ENCODE measurements at regions not wholly inside any gene's neighbourhood (a gene's known extent, or its start where the extent isn't known, plus 50 kb on each side); places are given as distances from the start of the nearest gene placed in this dataset.
A peak's percentile ranks its signal among the peaks of the same experiment; 100 is the strongest.

DNA sequence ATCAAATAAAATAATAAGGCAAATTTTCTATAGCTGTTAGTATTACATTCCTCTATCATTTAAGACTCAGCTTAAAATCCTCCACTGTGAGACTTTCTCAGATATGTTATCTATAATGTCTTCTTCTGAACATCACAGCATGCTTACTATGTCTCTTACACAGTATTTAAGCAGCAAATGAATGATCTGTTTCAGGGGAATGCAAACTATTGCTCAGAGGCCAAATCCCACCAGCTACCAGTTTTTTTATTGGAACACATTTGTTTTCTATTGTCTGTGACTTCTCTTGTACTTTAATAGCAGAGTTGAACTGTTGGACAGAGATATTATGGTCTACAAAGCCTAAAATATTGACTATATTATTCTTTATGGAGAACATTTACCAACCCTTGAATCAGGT is 59.6 kb downstream of the C3orf38 start:
- H3K4me3 ChIP-seq (replicated peaks; ENCODE audit: insufficient read depth, low read length), result no peak overlapping the region
- no peak overlapping the region for H3K27ac ChIP-seq (replicated peaks)
- DNase-seq (ENCODE audit: low read depth in 1 of 2, low spot score in 1 of 2), result no peak
- H3K27me3 ChIP-seq (ENCODE audit: insufficient read depth, poor library complexity, severe bottlenecking), result no peaks in the 10 kb centered on the region
- no peak for TF ChIP-seq POLR2AphosphoS5 (IDR thresholded peaks at IDR 0.05; ENCODE audit: low read depth)
- TF ChIP-seq, protein P1, sequence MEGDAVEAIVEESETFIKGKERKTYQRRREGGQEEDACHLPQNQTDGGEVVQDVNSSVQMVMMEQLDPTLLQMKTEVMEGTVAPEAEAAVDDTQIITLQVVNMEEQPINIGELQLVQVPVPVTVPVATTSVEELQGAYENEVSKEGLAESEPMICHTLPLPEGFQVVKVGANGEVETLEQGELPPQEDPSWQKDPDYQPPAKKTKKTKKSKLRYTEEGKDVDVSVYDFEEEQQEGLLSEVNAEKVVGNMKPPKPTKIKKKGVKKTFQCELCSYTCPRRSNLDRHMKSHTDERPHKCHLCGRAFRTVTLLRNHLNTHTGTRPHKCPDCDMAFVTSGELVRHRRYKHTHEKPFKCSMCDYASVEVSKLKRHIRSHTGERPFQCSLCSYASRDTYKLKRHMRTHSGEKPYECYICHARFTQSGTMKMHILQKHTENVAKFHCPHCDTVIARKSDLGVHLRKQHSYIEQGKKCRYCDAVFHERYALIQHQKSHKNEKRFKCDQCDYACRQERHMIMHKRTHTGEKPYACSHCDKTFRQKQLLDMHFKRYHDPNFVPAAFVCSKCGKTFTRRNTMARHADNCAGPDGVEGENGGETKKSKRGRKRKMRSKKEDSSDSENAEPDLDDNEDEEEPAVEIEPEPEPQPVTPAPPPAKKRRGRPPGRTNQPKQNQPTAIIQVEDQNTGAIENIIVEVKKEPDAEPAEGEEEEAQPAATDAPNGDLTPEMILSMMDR (IDR thresholded peaks at IDR 0.05; ENCODE audit: insufficient read depth, low read length), result no peak

DNA sequence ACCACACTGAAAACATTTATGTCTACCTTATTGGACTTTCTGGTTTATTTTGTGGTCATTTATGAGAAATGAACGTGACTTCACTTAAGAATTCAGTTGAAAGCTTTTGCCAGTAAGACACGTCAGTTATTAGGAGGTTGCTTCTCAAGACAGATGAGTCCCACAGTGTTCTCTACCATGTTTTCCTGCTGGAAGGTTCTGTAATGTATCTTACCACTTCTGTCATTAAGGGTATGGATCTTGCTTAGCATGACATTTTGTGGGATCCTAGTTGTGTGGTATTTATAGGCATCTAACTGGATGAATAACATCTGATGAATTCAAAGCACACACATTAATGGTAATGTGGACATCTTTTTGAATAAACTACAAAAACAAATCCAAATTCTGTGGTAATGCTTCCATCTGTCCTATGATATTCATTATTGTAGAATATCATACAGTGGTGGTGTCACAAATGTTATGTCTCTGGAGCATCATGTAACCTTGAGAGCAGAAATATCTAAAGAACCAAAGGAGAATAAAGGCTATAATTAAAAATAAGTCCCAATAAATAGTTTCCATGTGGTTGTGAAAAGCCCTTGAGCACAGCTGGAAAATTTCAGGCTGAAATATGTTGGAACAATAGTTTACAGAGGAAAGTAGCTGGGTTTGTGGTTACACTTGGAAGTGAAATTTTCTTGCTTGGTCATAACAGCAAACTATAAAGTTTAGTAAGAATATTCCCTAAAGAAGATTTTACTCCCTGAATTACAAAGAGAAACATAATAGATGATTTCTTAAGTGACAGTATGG is 61.5 kb downstream of the C3orf38 start:
- peaks cover 2% of the 10 kb centered on the region for H3K27me3 ChIP-seq (ENCODE audit: insufficient read depth, poor library complexity, severe bottlenecking)
- no peak overlapping the region for H3K27ac ChIP-seq (replicated peaks)
- no peak for DNase-seq (ENCODE audit: low read depth in 1 of 2, low spot score in 1 of 2)
- TF ChIP-seq, protein P2, sequence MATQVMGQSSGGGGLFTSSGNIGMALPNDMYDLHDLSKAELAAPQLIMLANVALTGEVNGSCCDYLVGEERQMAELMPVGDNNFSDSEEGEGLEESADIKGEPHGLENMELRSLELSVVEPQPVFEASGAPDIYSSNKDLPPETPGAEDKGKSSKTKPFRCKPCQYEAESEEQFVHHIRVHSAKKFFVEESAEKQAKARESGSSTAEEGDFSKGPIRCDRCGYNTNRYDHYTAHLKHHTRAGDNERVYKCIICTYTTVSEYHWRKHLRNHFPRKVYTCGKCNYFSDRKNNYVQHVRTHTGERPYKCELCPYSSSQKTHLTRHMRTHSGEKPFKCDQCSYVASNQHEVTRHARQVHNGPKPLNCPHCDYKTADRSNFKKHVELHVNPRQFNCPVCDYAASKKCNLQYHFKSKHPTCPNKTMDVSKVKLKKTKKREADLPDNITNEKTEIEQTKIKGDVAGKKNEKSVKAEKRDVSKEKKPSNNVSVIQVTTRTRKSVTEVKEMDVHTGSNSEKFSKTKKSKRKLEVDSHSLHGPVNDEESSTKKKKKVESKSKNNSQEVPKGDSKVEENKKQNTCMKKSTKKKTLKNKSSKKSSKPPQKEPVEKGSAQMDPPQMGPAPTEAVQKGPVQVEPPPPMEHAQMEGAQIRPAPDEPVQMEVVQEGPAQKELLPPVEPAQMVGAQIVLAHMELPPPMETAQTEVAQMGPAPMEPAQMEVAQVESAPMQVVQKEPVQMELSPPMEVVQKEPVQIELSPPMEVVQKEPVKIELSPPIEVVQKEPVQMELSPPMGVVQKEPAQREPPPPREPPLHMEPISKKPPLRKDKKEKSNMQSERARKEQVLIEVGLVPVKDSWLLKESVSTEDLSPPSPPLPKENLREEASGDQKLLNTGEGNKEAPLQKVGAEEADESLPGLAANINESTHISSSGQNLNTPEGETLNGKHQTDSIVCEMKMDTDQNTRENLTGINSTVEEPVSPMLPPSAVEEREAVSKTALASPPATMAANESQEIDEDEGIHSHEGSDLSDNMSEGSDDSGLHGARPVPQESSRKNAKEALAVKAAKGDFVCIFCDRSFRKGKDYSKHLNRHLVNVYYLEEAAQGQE (IDR thresholded peaks at IDR 0.05; ENCODE audit: insufficient replicate concordance, low read depth), result no peak
- no peak for TF ChIP-seq SPI1 (IDR thresholded peaks at IDR 0.05; ENCODE audit: borderline replicate concordance, low read depth)
- TF ChIP-seq, protein P1 (IDR thresholded peaks at IDR 0.05; ENCODE audit: insufficient read depth, low read length), result no peak
- TF ChIP-seq GABPA (IDR thresholded peaks at IDR 0.05; ENCODE audit: low read depth), result no peak
- no peak for TF ChIP-seq POLR2AphosphoS5 (IDR thresholded peaks at IDR 0.05; ENCODE audit: low read depth)
- H3K4me3 ChIP-seq (replicated peaks; ENCODE audit: insufficient read depth, low read length), result no peak overlapping the region

DNA sequence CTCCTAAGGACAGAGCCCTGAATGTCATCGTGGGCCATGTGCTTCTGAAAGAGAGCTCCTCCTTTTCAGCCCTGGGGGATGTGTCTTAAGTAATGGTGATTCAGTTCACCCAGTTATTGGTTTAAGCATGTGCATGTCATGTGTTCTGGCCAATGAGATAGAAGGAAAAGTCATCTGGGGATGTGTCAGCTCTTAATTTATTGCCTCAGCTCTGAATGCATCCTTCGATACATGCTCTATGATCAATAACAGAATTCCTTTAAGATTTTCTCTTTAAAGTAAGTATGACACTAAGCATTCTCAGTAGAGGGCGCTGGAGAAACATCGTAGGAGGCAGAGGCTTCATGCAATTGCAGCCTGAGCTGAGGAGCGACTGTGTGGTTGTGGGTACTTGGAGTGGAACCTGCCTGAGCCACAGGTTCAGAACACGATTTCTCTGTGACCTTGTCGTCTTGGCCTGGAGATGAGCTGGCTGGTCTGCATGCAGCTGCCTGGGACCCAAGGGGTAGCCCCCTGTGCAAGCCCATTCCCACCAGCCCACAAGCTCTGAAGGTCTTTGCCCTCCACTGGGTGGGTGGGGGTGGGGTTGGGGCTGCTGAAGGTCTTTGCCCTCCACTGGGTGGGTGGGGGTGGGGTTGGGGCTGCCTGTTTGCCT is 69.5 kb downstream of the C3orf38 start:
- TF ChIP-seq POLR2AphosphoS5 (IDR thresholded peaks at IDR 0.05; ENCODE audit: low read depth) (no peak), GABPA (IDR thresholded peaks at IDR 0.05; ENCODE audit: low read depth) (no peak), SPI1 (IDR thresholded peaks at IDR 0.05; ENCODE audit: borderline replicate concordance, low read depth) (no peak)
- H3K27me3 ChIP-seq (ENCODE audit: insufficient read depth, poor library complexity, severe bottlenecking), result peaks cover 2% of the 10 kb centered on the region
- DNase-seq (ENCODE audit: low read depth in 1 of 2, low spot score in 1 of 2), result peak in 1 of 2 experiments; percentile 47
- H3K4me3 ChIP-seq (replicated peaks; ENCODE audit: insufficient read depth, low read length), result no peak overlapping the region
- no peak overlapping the region for H3K27ac ChIP-seq (replicated peaks)

DNA sequence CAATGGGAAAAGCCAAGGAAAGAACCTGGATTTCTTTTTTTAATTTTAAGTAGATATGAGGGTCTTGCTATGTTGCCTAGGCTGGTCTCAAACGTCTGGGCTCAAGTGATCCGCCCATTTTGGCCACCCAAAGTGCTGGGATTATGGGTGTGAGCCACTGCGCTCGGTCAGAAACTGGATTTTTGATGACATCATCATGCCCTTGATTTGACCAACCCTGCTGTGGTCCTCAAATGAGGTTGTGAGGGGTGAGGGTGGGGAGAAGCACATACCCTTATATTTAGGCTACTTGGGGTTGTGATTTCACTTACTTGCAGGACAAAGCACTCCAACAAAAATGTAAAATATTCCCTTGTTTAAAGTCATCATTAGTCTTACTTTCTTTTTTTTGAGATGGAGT is 70.4 kb downstream of the C3orf38 start:
- TF ChIP-seq SPI1 (IDR thresholded peaks at IDR 0.05; ENCODE audit: borderline replicate concordance, low read depth) (no peak), POLR2AphosphoS5 (IDR thresholded peaks at IDR 0.05; ENCODE audit: low read depth) (no peak), GABPA (IDR thresholded peaks at IDR 0.05; ENCODE audit: low read depth) (no peak)
- TF ChIP-seq, protein P2 (IDR thresholded peaks at IDR 0.05; ENCODE audit: insufficient replicate concordance, low read depth), result no peak
- TF ChIP-seq, protein P1 (IDR thresholded peaks at IDR 0.05; ENCODE audit: insufficient read depth, low read length), result no peak
- H3K27ac ChIP-seq (replicated peaks), result no peak overlapping the region

More for the DNA sequence above, 70.4 kb downstream of the C3orf38 start:
- Histone ChIP-seq H3K4me3 (replicated peaks; ENCODE audit: insufficient read depth, low read length) (no peak overlapping the region), H3K27me3 (ENCODE audit: insufficient read depth, poor library complexity, severe bottlenecking) (peaks cover under 1% of the 10 kb centered on the region)
- no peak for DNase-seq (ENCODE audit: low read depth in 1 of 2, low spot score in 1 of 2)
